Stimulated activated effector memory CD8-positive, alpha-beta T cell treated with anti-CD3 and anti-CD28 coated beads, Interleukin-12 subunit alpha, Interleukin-12 subunit beta, amount 100 ng/mL, for 72 hours (primary cell): ENCODE measurements at regions not wholly inside any gene's neighbourhood (a gene's known extent, or its start where the extent isn't known, plus 50 kb on each side); places are given as distances from the start of the nearest gene placed in this dataset.
"Not testable (repeated sequence)": the region's sequence is repeated elsewhere in the genome, so short reads cannot be mapped to it uniquely, and the experiment has no call there.

Experiments
- ATAC-seq: fragments of 150-1000 bp; cut with Tn5 transposase; 2 replicates; pipeline ENCODE4 v1.10.0; 2021
- DNase-seq, 2 donors: peaks; one replicate each; pipeline ENCODE4 v3.0.0; 2021 to 2022; ENCODE audit warnings: low spot score in 2 of 2
- H3K27ac Mint-ChIP-seq: one replicate; pipeline ENCODE4 v1.8.0; 2022; ENCODE audit warnings: mild to moderate bottlenecking, mixed read lengths
- H3K36me3 Mint-ChIP-seq: one replicate; pipeline ENCODE4 v1.8.0; 2022; ENCODE audit warnings: mild to moderate bottlenecking, mixed read lengths
- H3K4me1 Mint-ChIP-seq: one replicate; pipeline ENCODE4 v1.8.0; 2022; ENCODE audit warnings: mixed read lengths
- H3K4me3 Mint-ChIP-seq: one replicate; pipeline ENCODE4 v1.8.0; 2022; ENCODE audit warnings: mild to moderate bottlenecking, mixed read lengths
- H3K9me3 Mint-ChIP-seq: one replicate; pipeline ENCODE4 v1.8.0; 2022; ENCODE audit warnings: mixed read lengths

DNA sequence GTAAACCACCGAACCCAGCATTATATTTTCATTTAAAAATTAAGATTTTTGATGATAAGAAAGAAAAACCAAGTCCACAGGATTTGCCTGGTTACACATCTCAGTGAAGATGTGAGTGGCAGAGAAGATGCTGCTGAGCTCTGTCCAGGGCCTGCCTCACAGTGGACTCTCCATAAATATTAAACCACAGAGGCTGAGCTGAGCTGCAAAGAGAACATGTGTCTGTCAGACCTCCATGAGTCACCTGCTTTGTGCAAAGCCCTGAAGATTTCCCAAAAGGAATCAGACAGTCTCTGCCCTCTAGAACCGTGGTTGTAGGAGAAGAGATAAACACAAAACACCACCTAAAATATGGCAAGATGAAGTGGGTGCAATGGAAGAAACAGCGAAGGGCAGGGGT, 127.2 kb upstream of the TSC22D1 start:
- DNase-seq, result no peak
- Mint-ChIP-seq H3K27ac (no peak overlapping the region), H3K4me1 (no peaks in the 10 kb centered on the region), H3K36me3 (no peaks in the 10 kb centered on the region), H3K4me3 (no peak overlapping the region), H3K9me3 (no peaks in the 10 kb centered on the region)
- ATAC-seq, result no peak

GRCh38 chr13:44698066-44698465, 121.9 kb upstream of the TSC22D1 start:
- H3K4me3 Mint-ChIP-seq, result no peak overlapping the region
- ATAC-seq (no peak), DNase-seq (no peak)
- H3K27ac Mint-ChIP-seq, result no peak overlapping the region
- no peaks in the 10 kb centered on the region for H3K9me3 Mint-ChIP-seq
- no peaks in the 10 kb centered on the region for H3K36me3 Mint-ChIP-seq
- H3K4me1 Mint-ChIP-seq, result no peaks in the 10 kb centered on the region

- Mint-ChIP-seq H3K27ac (no peak overlapping the region), H3K9me3 (no peaks in the 10 kb centered on the region), H3K4me3 (no peak overlapping the region), H3K4me1 (no peaks in the 10 kb centered on the region), H3K36me3 (no peaks in the 10 kb centered on the region)
- ATAC-seq (no peak), DNase-seq (no peak)
These were observed 120.9 kb upstream of the TSC22D1 start for GRCh38 chr13:44697058-44697457.

- ATAC-seq (no peak), DNase-seq (no peak)
- H3K27ac Mint-ChIP-seq, result no peak overlapping the region
- H3K4me1 Mint-ChIP-seq, result no peaks in the 10 kb centered on the region
- H3K9me3 Mint-ChIP-seq, result no peaks in the 10 kb centered on the region
- no peak overlapping the region for H3K4me3 Mint-ChIP-seq
- H3K36me3 Mint-ChIP-seq, result no peaks in the 10 kb centered on the region
These were observed 119.4 kb upstream of the TSC22D1 start for GRCh38 chr13:44695520-44695919.

GRCh38 chr13:44694842-44695241, 118.7 kb upstream of the TSC22D1 start:
- ATAC-seq (no peak), DNase-seq (no peak)
- Mint-ChIP-seq H3K36me3 (no peaks in the 10 kb centered on the region), H3K4me3 (no peak overlapping the region), H3K4me1 (no peaks in the 10 kb centered on the region), H3K9me3 (no peaks in the 10 kb centered on the region), H3K27ac (no peak overlapping the region)

DNA sequence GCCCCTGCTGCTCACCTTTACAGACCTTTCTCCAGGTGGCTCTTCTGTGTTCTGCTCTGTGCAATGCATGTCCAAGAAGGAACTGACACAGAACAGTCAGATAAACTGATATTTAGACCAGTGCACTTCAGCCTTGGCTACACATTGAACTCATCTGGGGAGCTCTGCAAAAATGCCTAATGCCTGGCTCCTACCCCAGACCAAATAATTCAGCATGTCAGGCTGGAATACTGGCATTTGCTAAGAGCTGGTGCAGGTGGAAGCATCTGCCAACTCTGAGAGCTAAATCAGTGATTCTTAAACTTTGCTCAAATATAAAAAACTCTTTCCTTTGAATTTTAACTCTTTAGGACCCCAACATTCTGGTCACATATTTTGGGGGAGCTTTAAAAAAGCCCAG, 118.2 kb upstream of the TSC22D1 start:
- Mint-ChIP-seq H3K36me3 (no peaks in the 10 kb centered on the region), H3K27ac (no peak overlapping the region), H3K9me3 (no peaks in the 10 kb centered on the region), H3K4me1 (no peaks in the 10 kb centered on the region), H3K4me3 (no peak overlapping the region)
- no peak for DNase-seq
- no peak for ATAC-seq

DNA sequence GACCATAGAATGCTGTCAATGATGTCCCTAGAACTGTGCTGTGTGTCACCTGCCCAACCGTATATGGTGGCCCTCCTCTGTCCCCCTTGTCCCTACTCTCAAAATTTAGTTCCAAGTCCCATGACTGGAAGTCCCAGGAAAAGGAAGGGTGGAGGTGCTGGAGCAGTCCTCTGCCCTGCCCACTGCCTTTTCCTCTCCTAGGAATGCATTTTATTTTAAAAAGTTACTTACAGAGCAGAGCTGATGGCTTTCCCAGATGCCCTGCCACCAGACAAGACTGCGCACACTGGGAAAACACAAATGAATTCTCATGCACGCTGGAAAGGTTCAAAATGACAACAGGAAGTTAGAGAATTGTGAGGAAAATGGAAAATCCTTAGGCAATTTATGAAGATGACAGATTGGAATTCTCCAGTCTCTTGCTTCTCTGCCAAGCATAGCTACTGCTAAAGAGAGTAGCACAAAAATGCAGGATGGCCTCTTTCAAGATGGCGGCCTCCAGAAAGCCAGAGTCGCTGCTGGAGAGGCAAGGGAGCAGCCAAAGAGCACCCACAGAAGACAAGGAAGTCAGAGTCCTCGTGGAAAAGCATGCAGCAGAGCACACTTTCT, 117.1 kb upstream of the TSC22D1 start:
- no peaks in the 10 kb centered on the region for H3K9me3 Mint-ChIP-seq
- H3K4me1 Mint-ChIP-seq, result no peaks in the 10 kb centered on the region
- H3K4me3 Mint-ChIP-seq, result no peak overlapping the region
- DNase-seq (no peak), ATAC-seq (no peak)
- H3K36me3 Mint-ChIP-seq, result no peaks in the 10 kb centered on the region
- no peak overlapping the region for H3K27ac Mint-ChIP-seq

DNA sequence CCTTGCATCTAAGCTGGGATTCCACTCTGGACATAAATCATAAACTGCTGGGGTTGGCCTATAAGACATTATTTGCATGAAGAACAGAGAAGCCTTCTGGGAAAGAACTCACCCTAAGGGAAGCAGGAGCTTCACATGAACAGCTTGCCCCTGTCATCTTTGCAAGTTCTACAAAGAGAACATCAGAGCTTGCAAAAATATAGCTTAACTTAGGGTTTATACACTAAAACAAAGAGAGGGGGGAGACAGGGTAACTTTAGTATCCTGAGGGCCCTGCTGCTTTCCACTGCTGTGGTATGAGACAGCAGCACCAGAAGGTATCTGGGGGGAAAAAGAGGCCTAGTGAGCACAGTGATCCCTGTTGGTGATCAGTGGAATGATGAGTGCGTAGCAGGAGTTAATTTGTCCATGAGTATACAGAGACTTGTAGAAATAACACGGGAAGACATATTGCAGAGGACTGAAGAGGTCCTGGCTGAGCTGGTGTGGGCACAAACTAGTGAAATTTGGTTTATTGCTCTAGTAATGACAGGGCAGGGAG, 116.1 kb upstream of the TSC22D1 start:
- no peak for ATAC-seq
- H3K9me3 Mint-ChIP-seq, result no peaks in the 10 kb centered on the region

GRCh38 chr13:44690376-44690775, 114.2 kb upstream of the TSC22D1 start:
- ATAC-seq (no peak), DNase-seq (no peak)
- Mint-ChIP-seq H3K27ac (no peak overlapping the region), H3K9me3 (peaks cover 3% of the 10 kb centered on the region), H3K4me1 (peaks cover 11% of the 10 kb centered on the region), H3K36me3 (no peaks in the 10 kb centered on the region), H3K4me3 (no peak overlapping the region)

More for the DNA sequence above, 116.1 kb upstream of the TSC22D1 start:
- no peak overlapping the region for H3K27ac Mint-ChIP-seq
- no peaks in the 10 kb centered on the region for H3K36me3 Mint-ChIP-seq
- no peaks in the 10 kb centered on the region for H3K4me1 Mint-ChIP-seq
- DNase-seq, result no peak
- no peak overlapping the region for H3K4me3 Mint-ChIP-seq

DNA sequence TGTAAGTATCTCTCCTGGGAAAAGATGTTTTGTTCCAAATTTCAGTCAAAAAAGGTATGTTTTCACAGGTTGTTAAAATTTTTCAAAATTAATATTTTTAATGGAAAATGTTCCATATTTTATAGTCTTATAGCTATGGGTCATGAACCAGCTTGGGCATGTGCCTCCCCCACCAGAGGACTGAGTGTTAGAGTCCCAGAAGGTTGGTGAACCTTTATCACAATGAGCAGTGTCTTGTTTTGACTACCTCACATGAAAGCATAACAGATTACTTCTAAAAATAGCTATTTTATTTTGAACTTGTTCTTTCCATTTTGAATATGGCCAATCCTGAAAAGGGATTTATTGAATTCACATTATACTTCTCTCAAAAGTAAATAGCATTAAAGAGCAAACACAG, 112.5 kb upstream of the TSC22D1 start:
- Mint-ChIP-seq H3K36me3 (no peaks in the 10 kb centered on the region), H3K9me3 (peaks cover 3% of the 10 kb centered on the region)
- ATAC-seq, result no peak

GRCh38 chr13:44686531-44686934, 110.4 kb upstream of the TSC22D1 start:
- no peak for DNase-seq

More for the DNA sequence above, 112.5 kb upstream of the TSC22D1 start:
- Mint-ChIP-seq H3K4me3 (no peak overlapping the region), H3K27ac (no peak overlapping the region), H3K4me1 (peaks cover 15% of the 10 kb centered on the region)
- no peak for DNase-seq

GRCh38 chr13:44685641-44686040, 109.5 kb upstream of the TSC22D1 start:
- no peak overlapping the region for H3K4me3 Mint-ChIP-seq
- H3K27ac Mint-ChIP-seq, result peak overlapping the region; percentile 3
- H3K4me1 Mint-ChIP-seq, result peaks cover 15% of the 10 kb centered on the region
- H3K36me3 Mint-ChIP-seq, result no peaks in the 10 kb centered on the region
- H3K9me3 Mint-ChIP-seq, result peaks cover 3% of the 10 kb centered on the region
- DNase-seq (no peak), ATAC-seq (peak; percentile 65)

More at GRCh38 chr13:44686531-44686934, 110.4 kb upstream of the TSC22D1 start:
- ATAC-seq, result peak; percentile 53
- Mint-ChIP-seq H3K4me1 (peaks cover 15% of the 10 kb centered on the region), H3K4me3 (no peak overlapping the region), H3K36me3 (no peaks in the 10 kb centered on the region), H3K9me3 (peaks cover 3% of the 10 kb centered on the region), H3K27ac (peak overlapping the region; percentile 5)

- not testable (repeated sequence) for DNase-seq, ATAC-seq, H3K27ac Mint-ChIP-seq, H3K9me3 Mint-ChIP-seq, H3K36me3 Mint-ChIP-seq, H3K4me3 Mint-ChIP-seq
- peaks cover 15% of the 10 kb centered on the region for H3K4me1 Mint-ChIP-seq
These were observed 106.3 kb upstream of the TSC22D1 start for GRCh38 chr13:44682416-44682815.

DNA sequence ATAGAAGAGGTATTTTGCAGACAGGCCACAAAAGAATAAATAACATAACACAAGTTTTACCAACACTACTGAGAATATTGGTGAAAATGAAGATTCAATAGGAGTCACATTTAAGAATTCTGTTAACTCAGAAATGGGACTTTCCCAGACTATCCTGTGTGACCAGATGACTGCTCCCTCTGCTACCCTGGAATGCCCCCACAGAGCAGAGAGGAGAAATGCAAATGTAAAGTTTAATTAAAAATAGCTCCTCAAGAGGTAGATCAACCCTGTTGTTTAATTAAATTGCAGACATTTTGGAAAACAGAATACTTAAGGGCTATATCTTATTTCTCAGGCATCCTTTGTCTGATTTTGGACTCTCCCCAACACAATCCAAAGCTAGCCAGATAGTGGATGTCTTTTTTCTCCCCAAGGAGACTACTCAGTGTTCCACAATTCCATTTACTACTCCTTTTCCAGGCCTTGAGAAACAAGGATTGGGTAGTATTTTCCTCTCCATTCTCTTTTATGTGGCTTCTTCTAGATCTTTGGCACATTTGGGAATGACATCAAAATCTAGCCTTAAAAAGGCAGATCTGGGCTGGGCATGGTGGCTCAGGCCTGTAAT, 104.7 kb upstream of the TSC22D1 start:
- ATAC-seq (no peak), DNase-seq (no peak)
- Mint-ChIP-seq H3K36me3 (no peaks in the 10 kb centered on the region), H3K9me3 (no peaks in the 10 kb centered on the region), H3K27ac (no peak overlapping the region), H3K4me3 (no peak overlapping the region), H3K4me1 (peaks cover 8% of the 10 kb centered on the region)

GRCh38 chr13:44679597-44679996, 103.5 kb upstream of the TSC22D1 start:
- Mint-ChIP-seq H3K27ac (no peak overlapping the region), H3K9me3 (no peaks in the 10 kb centered on the region), H3K36me3 (no peaks in the 10 kb centered on the region), H3K4me1 (no peaks in the 10 kb centered on the region), H3K4me3 (no peak overlapping the region)
- ATAC-seq (no peak), DNase-seq (no peak)

DNA sequence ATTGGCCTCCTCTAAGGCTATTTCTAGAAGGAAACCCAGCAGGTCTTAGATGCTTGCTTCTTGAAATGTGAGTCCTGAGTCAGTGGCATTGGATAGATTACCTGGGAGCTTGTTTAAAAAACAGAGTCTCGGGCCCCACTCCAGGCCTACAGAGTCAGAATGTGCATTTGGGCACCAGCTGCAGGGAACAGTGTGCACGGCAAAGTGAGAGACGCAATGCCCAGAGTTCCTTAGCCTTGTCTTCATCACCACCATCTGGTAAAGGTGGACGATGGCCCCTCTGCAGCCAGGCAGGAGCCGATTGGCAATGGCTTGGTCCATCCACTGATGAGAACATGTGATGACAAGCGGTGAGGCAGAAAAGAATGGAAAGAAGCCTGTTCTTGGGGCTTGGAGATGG, 102.1 kb upstream of the TSC22D1 start:
- no peaks in the 10 kb centered on the region for H3K36me3 Mint-ChIP-seq
- DNase-seq (no peak), ATAC-seq (no peak)
- H3K4me3 Mint-ChIP-seq, result no peak overlapping the region
- H3K4me1 Mint-ChIP-seq, result no peaks in the 10 kb centered on the region
- H3K9me3 Mint-ChIP-seq, result no peaks in the 10 kb centered on the region
- H3K27ac Mint-ChIP-seq, result no peak overlapping the region
